ENCODE measurements at regions not wholly inside any gene's neighbourhood (a gene's known extent, or its start where the extent isn't known, plus 50 kb on each side); places are given as distances from the start of the nearest gene placed in this dataset.
"Not testable (repeated sequence)": the region's sequence is repeated elsewhere in the genome, so short reads cannot be mapped to it uniquely, and the experiment has no call there.

DNA sequence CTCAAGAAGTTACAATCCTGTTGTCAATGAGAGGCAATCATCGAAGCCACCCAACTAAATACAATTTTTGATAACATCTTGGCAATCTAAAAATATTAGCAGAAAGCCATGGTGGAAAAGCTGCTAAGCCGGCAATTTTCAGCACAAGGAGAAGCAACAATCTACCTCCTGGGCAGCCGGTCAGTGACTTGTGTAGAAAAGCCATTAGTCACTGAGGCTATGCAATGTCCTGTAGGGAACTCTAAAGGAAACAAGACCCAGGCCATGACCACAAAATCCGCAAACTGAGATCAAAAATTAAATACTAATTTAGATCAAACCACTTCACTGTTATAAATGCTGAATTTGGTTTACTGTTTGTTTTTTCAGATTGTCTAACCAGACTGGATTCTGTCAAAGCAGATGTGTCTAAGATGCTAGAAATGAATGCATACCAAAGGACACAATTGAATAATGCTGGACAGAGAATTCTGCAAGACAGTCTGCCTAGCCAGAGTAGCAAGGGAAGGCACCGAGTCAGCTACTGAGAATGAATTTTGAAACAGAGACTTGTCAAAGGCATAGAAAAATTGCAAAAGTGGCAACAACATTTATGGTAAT lies 384.8 kb downstream of the PRELID2 start:
- H3K9me3 Mint-ChIP-seq (ENCODE audit: unreplicated experiment) = peaks cover 6% of the 10 kb centered on the region
- no peak for DNase-seq (ENCODE audit: extremely low spot score, unreplicated experiment)
- H3K4me1 Mint-ChIP-seq (ENCODE audit: unreplicated experiment) = no peaks in the 10 kb centered on the region
- no peak overlapping the region for H3K27ac Mint-ChIP-seq (ENCODE audit: unreplicated experiment)
- no peaks in the 10 kb centered on the region for H3K36me3 Mint-ChIP-seq (ENCODE audit: unreplicated experiment)
- H3K27me3 Mint-ChIP-seq (ENCODE audit: unreplicated experiment) = no peaks in the 10 kb centered on the region
- no peak overlapping the region for H3K4me3 Mint-ChIP-seq (ENCODE audit: unreplicated experiment)
- TF ChIP-seq, protein P1, sequence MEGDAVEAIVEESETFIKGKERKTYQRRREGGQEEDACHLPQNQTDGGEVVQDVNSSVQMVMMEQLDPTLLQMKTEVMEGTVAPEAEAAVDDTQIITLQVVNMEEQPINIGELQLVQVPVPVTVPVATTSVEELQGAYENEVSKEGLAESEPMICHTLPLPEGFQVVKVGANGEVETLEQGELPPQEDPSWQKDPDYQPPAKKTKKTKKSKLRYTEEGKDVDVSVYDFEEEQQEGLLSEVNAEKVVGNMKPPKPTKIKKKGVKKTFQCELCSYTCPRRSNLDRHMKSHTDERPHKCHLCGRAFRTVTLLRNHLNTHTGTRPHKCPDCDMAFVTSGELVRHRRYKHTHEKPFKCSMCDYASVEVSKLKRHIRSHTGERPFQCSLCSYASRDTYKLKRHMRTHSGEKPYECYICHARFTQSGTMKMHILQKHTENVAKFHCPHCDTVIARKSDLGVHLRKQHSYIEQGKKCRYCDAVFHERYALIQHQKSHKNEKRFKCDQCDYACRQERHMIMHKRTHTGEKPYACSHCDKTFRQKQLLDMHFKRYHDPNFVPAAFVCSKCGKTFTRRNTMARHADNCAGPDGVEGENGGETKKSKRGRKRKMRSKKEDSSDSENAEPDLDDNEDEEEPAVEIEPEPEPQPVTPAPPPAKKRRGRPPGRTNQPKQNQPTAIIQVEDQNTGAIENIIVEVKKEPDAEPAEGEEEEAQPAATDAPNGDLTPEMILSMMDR (IDR thresholded peaks at IDR 0.05) = no peak

DNA sequence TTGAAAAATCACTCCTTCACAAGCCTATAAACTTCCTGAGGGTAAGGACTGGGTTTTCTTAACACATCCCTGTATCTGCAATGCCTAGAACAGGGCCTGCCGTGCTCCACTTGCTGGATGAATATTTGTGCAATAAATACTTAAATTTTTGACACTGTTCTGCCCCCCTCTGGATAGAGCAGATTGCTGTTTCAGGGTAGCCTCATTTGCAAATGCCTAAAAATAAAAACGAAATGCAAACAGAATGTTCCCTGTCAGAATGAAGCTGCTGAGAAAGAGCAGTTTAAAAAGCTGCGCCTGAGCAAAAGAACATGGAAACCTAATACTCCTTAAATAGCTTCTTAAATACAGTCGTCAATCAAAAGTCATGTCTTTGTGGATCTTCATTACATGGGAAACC lies 385.3 kb downstream of the PRELID2 start:
- DNase-seq (ENCODE audit: extremely low spot score, unreplicated experiment) = no peak
- Mint-ChIP-seq H3K27me3 (ENCODE audit: unreplicated experiment) (no peaks in the 10 kb centered on the region), H3K9me3 (ENCODE audit: unreplicated experiment) (peaks cover 6% of the 10 kb centered on the region), H3K4me1 (ENCODE audit: unreplicated experiment) (no peaks in the 10 kb centered on the region), H3K27ac (ENCODE audit: unreplicated experiment) (no peak overlapping the region), H3K36me3 (ENCODE audit: unreplicated experiment) (no peaks in the 10 kb centered on the region), H3K4me3 (ENCODE audit: unreplicated experiment) (no peak overlapping the region)
- TF ChIP-seq, protein P1 (IDR thresholded peaks at IDR 0.05) = no peak

DNA sequence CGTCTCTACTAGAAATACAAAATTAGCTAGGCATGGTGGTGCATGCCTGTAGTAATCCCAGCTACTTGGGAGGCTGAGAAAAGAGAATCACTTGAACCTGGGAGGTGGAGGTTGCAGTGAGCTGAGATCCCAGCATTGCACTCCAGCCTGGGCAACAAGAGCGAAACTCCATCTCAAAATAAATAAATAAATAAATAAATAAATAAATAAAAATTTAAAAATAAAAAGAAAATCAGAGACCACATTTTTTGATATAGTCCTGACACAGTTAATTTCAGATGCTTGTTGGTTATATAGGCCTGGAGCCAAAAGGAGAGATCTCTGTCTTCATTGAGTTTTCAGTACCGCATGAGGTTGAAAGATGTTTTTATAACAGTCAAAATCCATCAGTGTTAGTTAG lies 388.3 kb downstream of the PRELID2 start:
- H3K27me3 Mint-ChIP-seq (ENCODE audit: unreplicated experiment); H3K27ac Mint-ChIP-seq (ENCODE audit: unreplicated experiment); H3K4me1 Mint-ChIP-seq (ENCODE audit: unreplicated experiment); DNase-seq (ENCODE audit: extremely low spot score, unreplicated experiment); H3K4me3 Mint-ChIP-seq (ENCODE audit: unreplicated experiment); H3K9me3 Mint-ChIP-seq (ENCODE audit: unreplicated experiment); H3K36me3 Mint-ChIP-seq (ENCODE audit: unreplicated experiment): not testable (repeated sequence)

DNA sequence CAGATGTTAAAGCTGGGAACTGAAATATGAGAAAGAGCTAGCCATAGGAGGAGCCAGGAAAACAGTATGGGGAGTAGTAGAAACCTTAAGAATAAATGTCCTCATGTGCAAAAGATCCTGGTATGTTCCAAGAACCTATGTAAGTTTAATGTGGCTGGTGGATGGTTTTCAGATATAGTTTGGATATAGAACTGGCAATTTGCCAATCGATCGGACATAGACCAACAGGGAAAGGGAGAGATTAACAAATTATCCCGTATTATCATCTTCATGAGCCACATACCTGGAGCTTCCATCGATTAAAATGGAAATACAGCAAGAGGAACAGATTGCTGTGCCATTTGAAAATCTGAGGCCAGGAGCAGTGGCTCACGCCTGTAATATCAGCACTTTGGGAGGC lies 388.7 kb downstream of the PRELID2 start:
- H3K4me1 Mint-ChIP-seq (ENCODE audit: unreplicated experiment) = no peaks in the 10 kb centered on the region
- H3K27ac Mint-ChIP-seq (ENCODE audit: unreplicated experiment) = no peak overlapping the region
- no peak overlapping the region for H3K4me3 Mint-ChIP-seq (ENCODE audit: unreplicated experiment)
- TF ChIP-seq, protein P1 (IDR thresholded peaks at IDR 0.05) = no peak
- no peak for DNase-seq (ENCODE audit: extremely low spot score, unreplicated experiment)
- no peaks in the 10 kb centered on the region for H3K36me3 Mint-ChIP-seq (ENCODE audit: unreplicated experiment)
- H3K9me3 Mint-ChIP-seq (ENCODE audit: unreplicated experiment) = peaks cover 6% of the 10 kb centered on the region
- H3K27me3 Mint-ChIP-seq (ENCODE audit: unreplicated experiment) = no peaks in the 10 kb centered on the region

DNA sequence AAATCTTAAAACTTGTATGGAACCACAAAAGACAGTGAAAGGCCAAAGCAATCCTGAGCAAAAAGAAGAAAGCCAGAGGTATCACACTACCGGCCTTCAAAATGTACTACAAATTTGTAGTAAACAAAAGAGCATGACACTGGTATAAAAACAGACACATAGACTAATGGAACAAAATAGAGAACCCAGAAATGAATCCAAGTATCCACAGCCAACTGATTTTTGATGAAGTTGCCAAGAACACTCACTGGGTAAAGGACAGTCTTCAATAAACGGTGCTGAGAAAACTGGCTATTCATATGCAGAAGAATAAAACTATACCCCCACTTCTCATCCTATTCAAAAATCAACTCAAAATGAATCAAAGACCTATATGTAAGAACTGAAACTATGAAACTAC lies 390.1 kb downstream of the PRELID2 start:
- Mint-ChIP-seq H3K4me3 (ENCODE audit: unreplicated experiment) (no peak overlapping the region), H3K36me3 (ENCODE audit: unreplicated experiment) (no peaks in the 10 kb centered on the region), H3K27me3 (ENCODE audit: unreplicated experiment) (no peaks in the 10 kb centered on the region), H3K4me1 (ENCODE audit: unreplicated experiment) (no peaks in the 10 kb centered on the region), H3K27ac (ENCODE audit: unreplicated experiment) (no peak overlapping the region), H3K9me3 (ENCODE audit: unreplicated experiment) (peaks cover 6% of the 10 kb centered on the region)
- no peak for DNase-seq (ENCODE audit: extremely low spot score, unreplicated experiment)
- TF ChIP-seq, protein P1 (IDR thresholded peaks at IDR 0.05) = no peak

DNA sequence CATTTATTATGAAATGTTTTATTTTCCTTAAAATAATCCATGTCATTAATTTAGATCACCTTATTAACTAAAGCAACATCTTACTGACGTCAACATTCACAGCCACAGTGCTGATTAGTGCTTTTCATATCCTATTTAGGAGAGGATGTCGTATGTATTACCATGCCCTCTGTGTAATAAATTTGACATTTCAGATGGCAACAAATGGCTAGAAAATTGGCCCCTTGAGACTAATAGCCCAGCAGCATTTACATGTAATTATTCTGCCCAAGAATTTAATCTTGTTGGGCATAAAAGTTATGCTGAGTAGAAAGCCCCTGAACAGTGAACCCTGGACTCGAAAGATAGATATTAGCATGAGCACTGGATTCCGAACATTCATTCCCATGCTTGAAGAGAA lies 391.2 kb downstream of the PRELID2 start:
- no peak overlapping the region for H3K4me3 Mint-ChIP-seq (ENCODE audit: unreplicated experiment)
- no peaks in the 10 kb centered on the region for H3K27me3 Mint-ChIP-seq (ENCODE audit: unreplicated experiment)
- DNase-seq (ENCODE audit: extremely low spot score, unreplicated experiment) = no peak

More for the DNA sequence above, 391.2 kb downstream of the PRELID2 start:
- Mint-ChIP-seq H3K4me1 (ENCODE audit: unreplicated experiment) (no peaks in the 10 kb centered on the region), H3K9me3 (ENCODE audit: unreplicated experiment) (peaks cover 6% of the 10 kb centered on the region), H3K27ac (ENCODE audit: unreplicated experiment) (no peak overlapping the region), H3K36me3 (ENCODE audit: unreplicated experiment) (no peaks in the 10 kb centered on the region)
- TF ChIP-seq, protein P1 (IDR thresholded peaks at IDR 0.05) = no peak
